HCT116 (cell line): ENCODE measurements at regions not wholly inside any gene's neighbourhood (a gene's known extent, or its start where the extent isn't known, plus 50 kb on each side); places are given as distances from the start of the nearest gene placed in this dataset.

Experiments
- ATAC-seq: fragments of 200-7000 bp; cut with Tn5 transposase; 2 replicates; pipeline ENCODE4 v1.9.1; 2020; ENCODE audit warnings: mild to moderate bottlenecking, moderate library complexity
- BruUV-seq: library from RNA; stranded (reverse); fragments of 400-500 nt; replicated peaks from 2 replicates; lab custom pipeline; 2021; lab: Mats Ljungman, UMichigan
- CTCF ChIA-PET: fragments of 300-600 bp; sonication (Branson Sonifier 250); formaldehyde crosslinking; loops from one replicate; lab custom pipeline; 2021; ENCODE audit warnings: antibody characterized with exemption; lab: Charles Lee
- POLR2A ChIA-PET: fragments of 300-600, 350-600 bp; sonication (Branson Sonifier 250); formaldehyde crosslinking; loops from one replicate; lab custom pipeline; 2021; ENCODE audit warnings: antibody characterized with exemption; lab: Charles Lee
- RAD21 ChIA-PET, 2 experiments: fragments of 300-600 bp; sonication (Branson Sonifier 250); formaldehyde crosslinking; loops; one replicate each; lab custom pipeline; 2023; ENCODE audit warnings: low total read pairs in 2 of 2; ENCODE audit not compliant: uncharacterized antibody in 2 of 2, unreplicated experiment in 2 of 2, low non-redundant PET in 1 of 2; lab: Charles Lee
- DNase-seq: peaks from one replicate; pipeline ENCODE4 v3.0.0-alpha.2; 2010; ENCODE audit warnings: low read depth, low spot score
- H2AFZ ChIP-seq: fragments of 200-600 bp; shearing (Covaris generic), sonication (generic); 2 replicates; pipeline ENCODE4 v1.6.1; 2017; ENCODE audit warnings: low read depth, mixed run types, mixed read lengths, antibody characterized with exemption, low read length; ENCODE audit not compliant: poor library complexity, severe bottlenecking
- H3K27ac ChIP-seq: 2 replicates; pipeline ENCODE4 v1.5.1; 2012; ENCODE audit warnings: low read depth, low read length
- H3K27me3 ChIP-seq: fragments of 200-600 bp; sonication (generic); 2 replicates; pipeline ENCODE4 v1.6.1; 2016; ENCODE audit warnings: mixed run types, low read length, mixed read lengths; ENCODE audit not compliant: insufficient read depth
- H3K36me3 ChIP-seq, 2 experiments: fragments of 200-500 bp in 1 of 2; fragments of 200-600 bp in 1 of 2; sonication (Bioruptor generic) in 1 of 2; sonication (generic) in 1 of 2; 2 replicates each; pipeline versions ENCODE4 v1.5.1 to v1.6.1; 2014 to 2016; ENCODE audit warnings: low read length in 2 of 2, inconsistent platforms in 1 of 2, mixed read lengths in 1 of 2, mixed run types in 1 of 2; ENCODE audit not compliant: insufficient read depth in 2 of 2, control insufficient read depth in 1 of 2
- H3K4me1 ChIP-seq, 2 experiments: fragments of 200-600 bp in 1 of 2; sonication (generic) in 1 of 2; 2 replicates each; pipeline versions ENCODE4 v1.5.1 to v1.6.1; 2012 to 2017; ENCODE audit warnings: low read length in 2 of 2, inconsistent platforms in 1 of 2, mild to moderate bottlenecking in 1 of 2, mixed read lengths in 1 of 2, mixed run types in 1 of 2, moderate library complexity in 1 of 2; ENCODE audit not compliant: insufficient read depth in 2 of 2, control insufficient read depth in 1 of 2
- H3K4me2 ChIP-seq: fragments of 200-600 bp; sonication (generic); 2 replicates; pipeline ENCODE4 v1.6.1; 2017; ENCODE audit warnings: mixed run types, low read length, mixed read lengths
- H3K4me3 ChIP-seq, 2 experiments: fragments of 200-600 bp in 1 of 2; sonication (generic) in 1 of 2; replicated peaks in 1 of 2; 2 replicates each; pipeline ENCODE4 v1.5.1; 2011 to 2016; ENCODE audit warnings: low read length in 2 of 2, control low read depth in 1 of 2, low read depth in 1 of 2, mild to moderate bottlenecking in 1 of 2, mixed read lengths in 1 of 2, mixed run types in 1 of 2
- H3K79me2 ChIP-seq: fragments of 200-600 bp; sonication (generic); 2 replicates; pipeline ENCODE4 v1.6.1; 2017; ENCODE audit warnings: mild to moderate bottlenecking, mixed run types, low read length, moderate library complexity, mixed read lengths; ENCODE audit not compliant: insufficient read depth
- H3K9ac ChIP-seq: fragments of 200-600 bp; sonication (generic); 2 replicates; pipeline ENCODE4 v1.6.1; 2016; ENCODE audit warnings: low read length, mixed read lengths
- H3K9me2 ChIP-seq: fragments of 200-600 bp; sonication (generic), shearing (Covaris generic); 2 replicates; pipeline ENCODE4 v1.6.1; 2017; ENCODE audit warnings: mixed run types, mild to moderate bottlenecking, moderate library complexity; ENCODE audit not compliant: insufficient read depth
- H3K9me3 ChIP-seq, 2 experiments: fragments of 200-500 bp in 1 of 2; fragments of 200-600 bp in 1 of 2; sonication (Bioruptor generic) in 1 of 2; sonication (generic) in 1 of 2; 2 replicates each; pipeline ENCODE4 v1.6.1; 2014 to 2017; ENCODE audit warnings: low read length in 2 of 2, mixed read lengths in 2 of 2, inconsistent platforms in 1 of 2, low read depth in 1 of 2, mild to moderate bottlenecking in 1 of 2, mixed run types in 1 of 2, moderate library complexity in 1 of 2; ENCODE audit not compliant: control insufficient read depth in 1 of 2, insufficient read depth in 1 of 2
- H4K20me1 ChIP-seq: fragments of 200-600 bp; sonication (generic), shearing (Covaris generic); 2 replicates; pipeline ENCODE4 v1.6.1; 2017; ENCODE audit warnings: mixed run types, mild to moderate bottlenecking, moderate library complexity; ENCODE audit not compliant: insufficient read depth
- ELF1 ChIP-seq: IDR thresholded peaks from 2 replicates; pipeline ENCODE4 v1.6.1; 2012; ENCODE audit warnings: low read depth, borderline replicate concordance
- EZH2 ChIP-seq: fragments of 200-600 bp; sonication (generic); IDR thresholded peaks from 2 replicates; pipeline ENCODE4 v1.6.1; 2017; ENCODE audit warnings: antibody characterized with exemption, mixed run types
- EZH2phosphoT487 ChIP-seq: fragments of 200-600 bp; IDR thresholded peaks from 2 replicates; pipeline ENCODE4 v1.6.1; 2018; ENCODE audit warnings: antibody characterized with exemption, borderline replicate concordance
- FOSL1 ChIP-seq: IDR thresholded peaks from 2 replicates; pipeline ENCODE4 v1.6.1; 2012; ENCODE audit warnings: low read depth
- JUND ChIP-seq: IDR thresholded peaks from 2 replicates; pipeline ENCODE4 v1.6.1; 2012
- POLR2A ChIP-seq: IDR thresholded peaks from 2 replicates; pipeline ENCODE4 v1.7.0; 2011; ENCODE audit warnings: borderline replicate concordance; ENCODE audit not compliant: insufficient read depth, insufficient read length; ENCODE audit errors: extremely low read depth
- POLR2AphosphoS5 ChIP-seq: IDR thresholded peaks from 2 replicates; pipeline ENCODE4 v1.6.1; 2011; ENCODE audit warnings: mild to moderate bottlenecking, low read depth, low read length, moderate library complexity
- SP1 ChIP-seq: IDR thresholded peaks from 2 replicates; pipeline ENCODE4 v1.6.1; 2012; ENCODE audit warnings: low read depth
- intact Hi-C: fragments of 100-400 bp; cut with micrococcal nuclease; formaldehyde crosslinking; loops from 2 replicates; pipeline ENCODE4 v1.10.0; 2022
- TF ChIP-seq, protein P1 (sequence below), 3 experiments: fragments of 200-600 bp in 1 of 3; sonication (generic) in 1 of 3; IDR thresholded peaks in 2 of 3; conservative IDR thresholded peaks in 1 of 3; 2 replicates each; pipeline ENCODE4 v1.5.1; 2012 to 2017; ENCODE audit warnings: low read depth in 2 of 3, low read length in 2 of 3, antibody characterized with exemption in 1 of 3, borderline replicate concordance in 1 of 3, control low read depth in 1 of 3, mild to moderate bottlenecking in 1 of 3, mixed read lengths in 1 of 3, mixed run types in 1 of 3, moderate library complexity in 1 of 3; ENCODE audit not compliant: insufficient read depth in 1 of 3
- TF ChIP-seq, protein P2 (sequence below): IDR thresholded peaks from 2 replicates; pipeline ENCODE4 v1.6.1; 2011; ENCODE audit warnings: mild to moderate bottlenecking, low read length, moderate library complexity; ENCODE audit not compliant: insufficient replicate concordance; ENCODE audit errors: extremely low read depth

DNA sequence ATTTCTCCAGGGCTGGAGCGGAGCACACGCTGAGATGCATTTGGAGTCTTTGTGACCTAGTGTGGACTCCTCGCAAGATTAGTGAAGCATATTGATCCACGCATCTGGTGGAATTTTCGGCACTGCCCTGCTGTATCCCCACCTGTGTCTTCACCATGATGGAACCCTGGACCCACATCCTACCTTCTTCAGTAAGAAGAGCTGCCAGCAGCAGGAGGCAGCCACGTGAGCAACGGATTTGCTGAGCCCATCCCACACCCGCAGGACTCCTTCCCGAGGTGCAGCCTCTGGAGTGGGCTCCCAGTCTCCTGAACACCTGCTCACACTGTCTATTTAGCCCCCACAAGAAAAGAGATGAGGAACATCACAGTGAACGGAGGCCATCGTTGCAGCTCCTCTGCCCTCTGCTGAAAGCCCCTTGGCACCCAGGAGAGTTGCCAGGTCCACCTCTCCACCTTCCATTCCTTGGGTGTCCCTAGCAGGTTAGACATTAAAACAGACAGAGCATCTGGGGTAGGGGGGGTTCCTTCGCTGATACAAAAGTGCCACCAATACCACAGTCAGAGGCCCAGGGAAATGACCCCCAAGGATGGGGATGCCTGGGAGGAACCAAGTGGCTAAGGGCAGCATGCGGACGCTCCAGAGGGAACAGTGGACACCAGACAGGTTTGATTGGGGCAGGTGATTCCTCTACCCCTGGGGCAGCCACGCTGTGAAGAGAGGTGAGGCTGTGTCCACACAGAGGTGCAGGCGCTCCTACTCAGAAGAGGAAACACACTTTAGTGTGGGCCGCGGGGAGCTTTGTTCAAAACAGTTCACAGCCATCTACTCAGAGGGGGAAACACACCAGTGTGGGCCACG is 302.8 kb upstream of the SALL3 start:
- DNase-seq = no peak
- Histone ChIP-seq H3K9ac (no peak overlapping the region), H3K79me2 (no peaks in the 10 kb centered on the region), H3K27me3 (no peaks in the 10 kb centered on the region), H3K4me3 (no peak overlapping the region), H3K9me3 (no peaks in the 10 kb centered on the region), H4K20me1 (no peaks in the 10 kb centered on the region), H2AFZ (no peak overlapping the region), H3K27ac (no peak overlapping the region), H3K4me2 (no peak overlapping the region), H3K36me3 (no peaks in the 10 kb centered on the region), H3K4me1 (no peaks in the 10 kb centered on the region), H3K9me2 (no peaks in the 10 kb centered on the region)
- no TSS peak for BruUV-seq
- ATAC-seq = no peak
- RAD21 ChIA-PET = no interaction called here
- no peak for TF ChIP-seq EZH2phosphoT487
- no peak for TF ChIP-seq ELF1
- TF ChIP-seq SP1 = no peak
- TF ChIP-seq POLR2A = no peak
- no peak for TF ChIP-seq POLR2AphosphoS5
- no peak for TF ChIP-seq EZH2
- TF ChIP-seq, protein P1, sequence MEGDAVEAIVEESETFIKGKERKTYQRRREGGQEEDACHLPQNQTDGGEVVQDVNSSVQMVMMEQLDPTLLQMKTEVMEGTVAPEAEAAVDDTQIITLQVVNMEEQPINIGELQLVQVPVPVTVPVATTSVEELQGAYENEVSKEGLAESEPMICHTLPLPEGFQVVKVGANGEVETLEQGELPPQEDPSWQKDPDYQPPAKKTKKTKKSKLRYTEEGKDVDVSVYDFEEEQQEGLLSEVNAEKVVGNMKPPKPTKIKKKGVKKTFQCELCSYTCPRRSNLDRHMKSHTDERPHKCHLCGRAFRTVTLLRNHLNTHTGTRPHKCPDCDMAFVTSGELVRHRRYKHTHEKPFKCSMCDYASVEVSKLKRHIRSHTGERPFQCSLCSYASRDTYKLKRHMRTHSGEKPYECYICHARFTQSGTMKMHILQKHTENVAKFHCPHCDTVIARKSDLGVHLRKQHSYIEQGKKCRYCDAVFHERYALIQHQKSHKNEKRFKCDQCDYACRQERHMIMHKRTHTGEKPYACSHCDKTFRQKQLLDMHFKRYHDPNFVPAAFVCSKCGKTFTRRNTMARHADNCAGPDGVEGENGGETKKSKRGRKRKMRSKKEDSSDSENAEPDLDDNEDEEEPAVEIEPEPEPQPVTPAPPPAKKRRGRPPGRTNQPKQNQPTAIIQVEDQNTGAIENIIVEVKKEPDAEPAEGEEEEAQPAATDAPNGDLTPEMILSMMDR (IDR thresholded peaks at IDR 0.05 in 2 of 3, conservative IDR thresholded peaks at IDR 0.05 in 1 of 3; ENCODE audit: borderline replicate concordance in 1 of 3, insufficient read depth in 1 of 3, low read depth in 2 of 3, low read length in 2 of 3) = no peak
- TF ChIP-seq, protein P2, sequence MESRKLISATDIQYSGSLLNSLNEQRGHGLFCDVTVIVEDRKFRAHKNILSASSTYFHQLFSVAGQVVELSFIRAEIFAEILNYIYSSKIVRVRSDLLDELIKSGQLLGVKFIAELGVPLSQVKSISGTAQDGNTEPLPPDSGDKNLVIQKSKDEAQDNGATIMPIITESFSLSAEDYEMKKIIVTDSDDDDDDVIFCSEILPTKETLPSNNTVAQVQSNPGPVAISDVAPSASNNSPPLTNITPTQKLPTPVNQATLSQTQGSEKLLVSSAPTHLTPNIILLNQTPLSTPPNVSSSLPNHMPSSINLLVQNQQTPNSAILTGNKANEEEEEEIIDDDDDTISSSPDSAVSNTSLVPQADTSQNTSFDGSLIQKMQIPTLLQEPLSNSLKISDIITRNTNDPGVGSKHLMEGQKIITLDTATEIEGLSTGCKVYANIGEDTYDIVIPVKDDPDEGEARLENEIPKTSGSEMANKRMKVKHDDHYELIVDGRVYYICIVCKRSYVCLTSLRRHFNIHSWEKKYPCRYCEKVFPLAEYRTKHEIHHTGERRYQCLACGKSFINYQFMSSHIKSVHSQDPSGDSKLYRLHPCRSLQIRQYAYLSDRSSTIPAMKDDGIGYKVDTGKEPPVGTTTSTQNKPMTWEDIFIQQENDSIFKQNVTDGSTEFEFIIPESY = no peak
- TF ChIP-seq FOSL1 = no peak
- TF ChIP-seq JUND = no peak
- CTCF ChIA-PET = no interaction called here
- intact Hi-C loops = no loop called here
- POLR2A ChIA-PET = no interaction called here
